ENCODE measurements at regions not wholly inside any gene's neighbourhood (a gene's known extent, or its start where the extent isn't known, plus 50 kb on each side); places are given as distances from the start of the nearest gene placed in this dataset.

DNA sequence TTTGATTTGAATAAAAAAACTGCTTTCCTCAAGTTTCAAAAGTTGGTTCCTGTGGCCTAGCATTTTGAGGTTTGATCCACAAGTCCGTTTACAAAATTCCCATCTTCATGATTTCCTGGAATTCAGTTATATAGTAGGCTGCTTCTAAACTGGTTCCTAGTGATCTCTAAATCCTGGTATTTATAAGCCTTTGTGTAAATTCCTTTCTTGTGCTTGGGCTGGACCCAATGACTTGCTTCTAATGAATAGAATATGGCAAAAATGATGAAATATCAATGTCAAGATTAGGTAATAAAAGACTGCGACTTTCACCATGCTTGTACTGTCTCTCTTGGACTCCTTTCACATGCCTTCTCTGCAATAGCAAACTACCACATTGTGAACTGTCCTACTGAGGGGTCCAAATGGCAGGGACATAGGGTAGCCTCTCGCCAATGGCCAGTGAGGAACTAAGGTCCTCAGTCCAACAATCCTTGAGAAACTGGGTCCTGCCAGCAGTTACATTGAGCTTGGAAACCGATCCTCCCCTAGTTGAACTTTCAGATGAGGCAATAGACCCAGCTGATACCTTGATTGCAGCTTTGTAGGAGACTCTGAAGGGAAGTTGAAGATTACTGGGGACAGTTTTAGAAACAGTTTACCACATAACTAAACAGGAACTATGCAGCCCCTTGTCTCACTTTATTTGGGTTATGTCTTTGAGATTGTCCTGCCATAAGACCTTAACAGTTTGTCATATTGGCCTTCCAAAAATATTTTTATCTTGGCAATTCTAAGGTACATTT is 303.9 kb upstream of the TBC1D5 start:
- Histone ChIP-seq H3K4ac (ENCODE audit: low read depth, low read length) (no peak overlapping the region), H4K8ac (ENCODE audit: low read depth, low read length) (no peak overlapping the region), H3K23ac (ENCODE audit: low read length) (no peak overlapping the region), H2BK5ac (ENCODE audit: low read length) (no peak overlapping the region), H3K4me1 (ENCODE audit: control insufficient read depth, low read depth, low read length) (no peaks in the 10 kb centered on the region), H3K27me3 (ENCODE audit: insufficient read depth, low read length, poor library complexity) (no peaks in the 10 kb centered on the region), H4K5ac (ENCODE audit: low read length) (no peak overlapping the region), H2AK5ac (ENCODE audit: low read length) (no peak overlapping the region), H3K27ac (ENCODE audit: low read depth, low read length) (no peak overlapping the region), H3K9ac (ENCODE audit: low read length) (no peak overlapping the region), H3K56ac (ENCODE audit: low read length) (no peak overlapping the region), H2BK120ac (ENCODE audit: low read depth, low read length) (no peak overlapping the region), H3K79me2 (ENCODE audit: control insufficient read depth, insufficient read depth, low read length) (no peaks in the 10 kb centered on the region), H3K79me1 (ENCODE audit: low read length) (no peaks in the 10 kb centered on the region), H3K4me2 (ENCODE audit: low read length) (no peak overlapping the region), H3K18ac (ENCODE audit: low read length) (no peak overlapping the region), H3K36me3 (ENCODE audit: control insufficient read depth, insufficient read depth, low read length) (no peaks in the 10 kb centered on the region), H2BK15ac (replicated peaks; ENCODE audit: low read depth) (no peak overlapping the region), H3K4me3 (ENCODE audit: low read length) (no peak overlapping the region)
- WGBS (ENCODE audit: extremely low coverage, insufficient coverage, low lambda C conversion rate): no CpG with 5 or more reads among the region's 4 CpGs
- DNase-seq: no peak

DNA sequence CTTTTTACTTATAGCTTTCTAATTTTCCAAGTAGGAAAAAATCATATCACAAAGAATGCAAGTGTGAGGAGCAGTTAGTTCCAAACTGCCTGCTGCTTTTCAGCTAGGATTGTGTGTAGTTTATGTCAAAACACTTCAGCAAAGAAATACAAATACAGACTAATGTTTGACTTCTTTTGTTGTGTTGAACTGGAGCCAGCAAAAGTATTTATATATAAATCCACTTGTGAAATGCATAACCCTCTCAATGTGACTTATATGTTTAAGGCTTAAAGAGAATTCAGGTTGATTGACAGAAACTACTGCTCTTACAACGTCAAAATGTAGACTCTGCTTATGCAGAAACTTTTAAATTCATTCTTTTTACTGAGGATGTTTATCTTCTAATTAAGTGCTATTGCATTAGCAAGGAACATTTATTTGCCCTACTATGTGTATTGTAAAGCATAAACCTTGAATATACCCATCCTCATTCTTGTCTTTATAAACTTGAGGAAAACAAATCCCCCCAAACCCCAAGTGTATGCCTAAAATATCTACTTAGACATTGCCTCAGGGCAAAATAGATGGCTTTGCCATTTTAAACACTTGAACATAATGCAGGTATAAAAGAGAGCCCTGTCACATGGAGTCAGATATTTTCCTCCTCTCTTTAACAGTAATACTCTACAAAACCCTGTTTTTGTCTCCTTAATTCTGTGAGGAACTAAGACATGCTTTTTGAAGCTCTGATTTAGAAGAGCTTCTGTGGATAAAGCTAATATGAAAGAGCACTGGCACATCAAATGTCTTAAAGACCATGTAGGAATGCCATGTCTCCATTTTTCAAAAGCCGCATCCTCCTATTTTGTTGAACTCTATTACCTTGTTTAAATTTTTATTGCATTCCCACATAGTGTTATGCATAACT is 302.8 kb upstream of the TBC1D5 start:
- H3K27ac ChIP-seq (ENCODE audit: low read depth, low read length): no peak overlapping the region
- H3K36me3 ChIP-seq (ENCODE audit: control insufficient read depth, insufficient read depth, low read length): no peaks in the 10 kb centered on the region
- H3K23ac ChIP-seq (ENCODE audit: low read length): no peak overlapping the region
- no peak overlapping the region for H3K4me3 ChIP-seq (ENCODE audit: low read length)
- DNase-seq: no peak
- no peak overlapping the region for H2AK5ac ChIP-seq (ENCODE audit: low read length)
- H4K5ac ChIP-seq (ENCODE audit: low read length): no peak overlapping the region
- no peaks in the 10 kb centered on the region for H3K4me1 ChIP-seq (ENCODE audit: control insufficient read depth, low read depth, low read length)
- no peak overlapping the region for H4K8ac ChIP-seq (ENCODE audit: low read depth, low read length)
- no peak overlapping the region for H3K4me2 ChIP-seq (ENCODE audit: low read length)
- no peak overlapping the region for H3K56ac ChIP-seq (ENCODE audit: low read length)
- no CpG with 5 or more reads among the region's 2 CpGs for WGBS (ENCODE audit: extremely low coverage, insufficient coverage, low lambda C conversion rate)
- H3K9ac ChIP-seq (ENCODE audit: low read length): no peak overlapping the region
- H3K27me3 ChIP-seq (ENCODE audit: insufficient read depth, low read length, poor library complexity): no peaks in the 10 kb centered on the region
- no peak overlapping the region for H3K18ac ChIP-seq (ENCODE audit: low read length)
- no peak overlapping the region for H2BK5ac ChIP-seq (ENCODE audit: low read length)
- H3K4ac ChIP-seq (ENCODE audit: low read depth, low read length): no peak overlapping the region
- no peak overlapping the region for H2BK15ac ChIP-seq (replicated peaks; ENCODE audit: low read depth)
- no peaks in the 10 kb centered on the region for H3K79me2 ChIP-seq (ENCODE audit: control insufficient read depth, insufficient read depth, low read length)
- H3K79me1 ChIP-seq (ENCODE audit: low read length): no peaks in the 10 kb centered on the region
- H2BK120ac ChIP-seq (ENCODE audit: low read depth, low read length): no peak overlapping the region

DNA sequence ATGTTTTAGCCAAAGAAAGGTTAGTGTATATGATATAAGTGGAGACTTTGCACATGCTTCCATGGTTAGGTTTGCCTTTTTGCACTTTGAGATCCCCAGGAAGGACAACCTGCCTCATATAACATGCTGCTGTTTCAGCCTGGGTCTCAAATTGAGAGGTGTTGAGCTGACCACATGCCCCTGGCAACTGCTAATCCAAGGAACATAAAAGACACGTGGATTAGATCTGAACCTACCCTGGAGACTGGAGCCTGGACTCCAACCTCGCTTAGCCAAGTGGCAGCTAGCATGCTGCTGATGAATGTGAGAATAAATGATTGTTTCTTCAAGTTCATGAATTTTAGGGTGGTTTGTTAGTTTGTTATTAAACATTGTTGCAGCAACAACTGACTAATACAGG is 301.8 kb upstream of the TBC1D5 start:
- H3K23ac ChIP-seq (ENCODE audit: low read length): no peak overlapping the region
- no peak overlapping the region for H2BK5ac ChIP-seq (ENCODE audit: low read length)
- no peak overlapping the region for H2BK120ac ChIP-seq (ENCODE audit: low read depth, low read length)
- H3K9ac ChIP-seq (ENCODE audit: low read length): no peak overlapping the region
- no peak overlapping the region for H3K4me2 ChIP-seq (ENCODE audit: low read length)
- H3K79me2 ChIP-seq (ENCODE audit: control insufficient read depth, insufficient read depth, low read length): no peaks in the 10 kb centered on the region
- no peak overlapping the region for H3K56ac ChIP-seq (ENCODE audit: low read length)
- no peaks in the 10 kb centered on the region for H3K79me1 ChIP-seq (ENCODE audit: low read length)
- no peak overlapping the region for H2BK15ac ChIP-seq (replicated peaks; ENCODE audit: low read depth)
- no peak overlapping the region for H3K18ac ChIP-seq (ENCODE audit: low read length)
- no peak overlapping the region for H3K4me3 ChIP-seq (ENCODE audit: low read length)
- no peak overlapping the region for H3K27ac ChIP-seq (ENCODE audit: low read depth, low read length)
- DNase-seq: no peak
- H4K5ac ChIP-seq (ENCODE audit: low read length): no peak overlapping the region
- H3K4me1 ChIP-seq (ENCODE audit: control insufficient read depth, low read depth, low read length): no peaks in the 10 kb centered on the region
- H3K36me3 ChIP-seq (ENCODE audit: control insufficient read depth, insufficient read depth, low read length): no peaks in the 10 kb centered on the region
- no peaks in the 10 kb centered on the region for H3K27me3 ChIP-seq (ENCODE audit: insufficient read depth, low read length, poor library complexity)
- H4K8ac ChIP-seq (ENCODE audit: low read depth, low read length): no peak overlapping the region
- WGBS (ENCODE audit: extremely low coverage, insufficient coverage, low lambda C conversion rate): no CpG with 5 or more reads among the region's 2 CpGs
- no peak overlapping the region for H3K4ac ChIP-seq (ENCODE audit: low read depth, low read length)
- no peak overlapping the region for H2AK5ac ChIP-seq (ENCODE audit: low read length)

GRCh38 chr3:18036450-18036815 is 294.0 kb upstream of the TBC1D5 start:
- H3K18ac ChIP-seq (ENCODE audit: low read length): no peak overlapping the region
- no peaks in the 10 kb centered on the region for H3K79me2 ChIP-seq (ENCODE audit: control insufficient read depth, insufficient read depth, low read length)
- no peak overlapping the region for H3K56ac ChIP-seq (ENCODE audit: low read length)
- WGBS (ENCODE audit: extremely low coverage, insufficient coverage, low lambda C conversion rate): no CpG with 5 or more reads among the region's 1 CpG
- H3K4ac ChIP-seq (ENCODE audit: low read depth, low read length): no peak overlapping the region
- no peak overlapping the region for H2BK15ac ChIP-seq (replicated peaks; ENCODE audit: low read depth)
- no peak overlapping the region for H3K27ac ChIP-seq (ENCODE audit: low read depth, low read length)
- no peak overlapping the region for H3K23ac ChIP-seq (ENCODE audit: low read length)
- no peak overlapping the region for H3K9ac ChIP-seq (ENCODE audit: low read length)
- H3K4me1 ChIP-seq (ENCODE audit: control insufficient read depth, low read depth, low read length): no peaks in the 10 kb centered on the region
- H2BK5ac ChIP-seq (ENCODE audit: low read length): no peak overlapping the region
- H2AK5ac ChIP-seq (ENCODE audit: low read length): no peak overlapping the region
- no peak overlapping the region for H4K8ac ChIP-seq (ENCODE audit: low read depth, low read length)
- H2BK120ac ChIP-seq (ENCODE audit: low read depth, low read length): no peak overlapping the region
- H3K79me1 ChIP-seq (ENCODE audit: low read length): no peaks in the 10 kb centered on the region
- DNase-seq: no peak
- H3K4me2 ChIP-seq (ENCODE audit: low read length): no peak overlapping the region
- H3K36me3 ChIP-seq (ENCODE audit: control insufficient read depth, insufficient read depth, low read length): no peaks in the 10 kb centered on the region
- no peak overlapping the region for H3K4me3 ChIP-seq (ENCODE audit: low read length)
- no peak overlapping the region for H4K5ac ChIP-seq (ENCODE audit: low read length)
- H3K27me3 ChIP-seq (ENCODE audit: insufficient read depth, low read length, poor library complexity): no peaks in the 10 kb centered on the region

DNA sequence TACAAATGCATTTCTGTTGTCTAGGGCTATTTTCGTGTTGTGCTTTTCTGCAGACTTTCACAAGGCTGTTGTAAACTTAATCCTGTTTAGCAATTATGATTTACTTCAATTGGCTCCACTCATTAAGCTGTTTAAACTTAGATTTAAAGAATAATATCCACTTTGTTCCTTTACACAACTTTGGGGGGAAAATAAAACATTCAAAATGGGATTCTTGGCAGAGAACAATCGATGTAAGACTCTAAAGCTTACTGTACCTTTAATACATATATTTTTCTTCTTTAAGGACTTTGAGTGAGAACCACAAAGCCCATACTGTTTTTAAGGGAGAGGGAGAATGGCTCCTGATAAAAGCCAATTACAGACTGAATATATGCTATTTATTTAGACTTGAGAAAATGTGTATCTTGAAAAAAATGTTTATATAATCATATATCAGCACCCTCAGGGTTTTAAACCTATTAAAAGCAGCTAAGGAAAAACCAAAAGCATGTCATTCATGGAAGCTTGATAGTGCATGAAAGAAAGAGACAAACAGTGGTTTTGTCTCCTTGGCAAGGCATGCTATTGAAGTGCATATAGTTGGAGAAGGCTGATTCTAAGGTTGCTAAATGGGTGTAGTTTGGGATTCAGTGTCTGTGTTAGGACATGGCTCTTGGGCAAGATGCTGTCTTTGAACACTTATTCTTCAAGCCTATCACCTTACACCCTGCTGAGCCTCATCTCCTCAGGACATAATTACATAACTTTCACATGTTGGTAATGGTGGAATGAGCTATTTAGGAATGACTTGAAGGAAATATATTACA is 293.4 kb upstream of the TBC1D5 start:
- no peak overlapping the region for H3K9ac ChIP-seq (ENCODE audit: low read length)
- no peak overlapping the region for H3K4me3 ChIP-seq (ENCODE audit: low read length)
- no peak overlapping the region for H4K5ac ChIP-seq (ENCODE audit: low read length)
- H2BK5ac ChIP-seq (ENCODE audit: low read length): no peak overlapping the region
- H3K27me3 ChIP-seq (ENCODE audit: insufficient read depth, low read length, poor library complexity): no peaks in the 10 kb centered on the region
- DNase-seq: no peak
- H2AK5ac ChIP-seq (ENCODE audit: low read length): no peak overlapping the region
- no CpG with 5 or more reads among the region's 2 CpGs for WGBS (ENCODE audit: extremely low coverage, insufficient coverage, low lambda C conversion rate)
- H3K36me3 ChIP-seq (ENCODE audit: control insufficient read depth, insufficient read depth, low read length): no peaks in the 10 kb centered on the region
- H3K18ac ChIP-seq (ENCODE audit: low read length): no peak overlapping the region
- H3K4me2 ChIP-seq (ENCODE audit: low read length): no peak overlapping the region
- H2BK120ac ChIP-seq (ENCODE audit: low read depth, low read length): no peak overlapping the region
- H3K56ac ChIP-seq (ENCODE audit: low read length): no peak overlapping the region
- no peak overlapping the region for H3K23ac ChIP-seq (ENCODE audit: low read length)
- H3K4me1 ChIP-seq (ENCODE audit: control insufficient read depth, low read depth, low read length): no peaks in the 10 kb centered on the region
- H3K79me1 ChIP-seq (ENCODE audit: low read length): no peaks in the 10 kb centered on the region
- H3K79me2 ChIP-seq (ENCODE audit: control insufficient read depth, insufficient read depth, low read length): no peaks in the 10 kb centered on the region
- no peak overlapping the region for H4K8ac ChIP-seq (ENCODE audit: low read depth, low read length)
- H2BK15ac ChIP-seq (replicated peaks; ENCODE audit: low read depth): no peak overlapping the region
- H3K27ac ChIP-seq (ENCODE audit: low read depth, low read length): no peak overlapping the region
- H3K4ac ChIP-seq (ENCODE audit: low read depth, low read length): no peak overlapping the region
